ENCODE measurements at regions not wholly inside any gene's neighbourhood (a gene's known extent, or its start where the extent isn't known, plus 50 kb on each side); places are given as distances from the start of the nearest gene placed in this dataset.

DNA sequence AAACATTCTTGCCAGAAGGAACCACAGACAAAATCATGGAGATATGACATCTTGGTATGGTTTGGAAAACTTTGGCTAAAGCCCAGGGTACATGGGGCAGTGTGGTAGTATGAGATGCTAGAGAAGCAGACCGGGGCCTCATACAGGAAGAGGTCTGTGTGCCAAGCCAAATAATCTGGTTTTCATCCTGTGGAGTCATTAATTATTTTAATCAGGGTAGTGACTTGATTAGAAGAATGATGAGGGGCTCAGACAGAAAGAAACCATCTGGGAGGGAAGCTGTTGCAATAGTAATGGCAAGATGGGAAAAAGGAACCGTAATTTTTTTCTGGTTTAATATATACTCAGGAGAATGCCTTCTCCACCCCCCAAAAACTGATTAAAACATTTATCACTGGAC, 318.0 kb downstream of the BRINP2 start:
- H3K79me2 ChIP-seq (ENCODE audit: insufficient read depth, low read length) = no peaks in the 10 kb centered on the region
- H4K20me1 ChIP-seq (ENCODE audit: insufficient read depth, low read length, poor library complexity, severe bottlenecking) = no peaks in the 10 kb centered on the region
- H3K9ac ChIP-seq (ENCODE audit: low read depth, low read length, poor library complexity, severe bottlenecking) = no peak overlapping the region
- TF ChIP-seq, protein P1, sequence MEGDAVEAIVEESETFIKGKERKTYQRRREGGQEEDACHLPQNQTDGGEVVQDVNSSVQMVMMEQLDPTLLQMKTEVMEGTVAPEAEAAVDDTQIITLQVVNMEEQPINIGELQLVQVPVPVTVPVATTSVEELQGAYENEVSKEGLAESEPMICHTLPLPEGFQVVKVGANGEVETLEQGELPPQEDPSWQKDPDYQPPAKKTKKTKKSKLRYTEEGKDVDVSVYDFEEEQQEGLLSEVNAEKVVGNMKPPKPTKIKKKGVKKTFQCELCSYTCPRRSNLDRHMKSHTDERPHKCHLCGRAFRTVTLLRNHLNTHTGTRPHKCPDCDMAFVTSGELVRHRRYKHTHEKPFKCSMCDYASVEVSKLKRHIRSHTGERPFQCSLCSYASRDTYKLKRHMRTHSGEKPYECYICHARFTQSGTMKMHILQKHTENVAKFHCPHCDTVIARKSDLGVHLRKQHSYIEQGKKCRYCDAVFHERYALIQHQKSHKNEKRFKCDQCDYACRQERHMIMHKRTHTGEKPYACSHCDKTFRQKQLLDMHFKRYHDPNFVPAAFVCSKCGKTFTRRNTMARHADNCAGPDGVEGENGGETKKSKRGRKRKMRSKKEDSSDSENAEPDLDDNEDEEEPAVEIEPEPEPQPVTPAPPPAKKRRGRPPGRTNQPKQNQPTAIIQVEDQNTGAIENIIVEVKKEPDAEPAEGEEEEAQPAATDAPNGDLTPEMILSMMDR (conservative IDR thresholded peaks at IDR 0.05; ENCODE audit: low read length) = no peak
- no peak for TF ChIP-seq EZH2phosphoT487 (IDR thresholded peaks at IDR 0.05; ENCODE audit: borderline replicate concordance)
- no peak overlapping the region for H3K4me2 ChIP-seq (ENCODE audit: low read depth, low read length, poor library complexity, severe bottlenecking)
- H2AFZ ChIP-seq (ENCODE audit: low read length) = no peak overlapping the region
- H3K27me3 ChIP-seq (ENCODE audit: insufficient read depth, low read length, poor library complexity, severe bottlenecking) = no peaks in the 10 kb centered on the region
- no peaks in the 10 kb centered on the region for H3K9me3 ChIP-seq (ENCODE audit: insufficient read depth, low read depth, low read length)
- H3F3A ChIP-seq (ENCODE audit: low read depth) = no peaks in the 10 kb centered on the region
- H3K4me3 ChIP-seq (ENCODE audit: low read length, poor library complexity, severe bottlenecking) = no peak overlapping the region
- H3K9me2 ChIP-seq (replicated peaks; ENCODE audit: low read depth, low read length) = no peaks in the 10 kb centered on the region
- no peaks in the 10 kb centered on the region for H3K36me3 ChIP-seq (ENCODE audit: insufficient read depth, low read length)
- H3K4me1 ChIP-seq (ENCODE audit: insufficient read depth, low read length, poor library complexity, severe bottlenecking) = no peaks in the 10 kb centered on the region

DNA sequence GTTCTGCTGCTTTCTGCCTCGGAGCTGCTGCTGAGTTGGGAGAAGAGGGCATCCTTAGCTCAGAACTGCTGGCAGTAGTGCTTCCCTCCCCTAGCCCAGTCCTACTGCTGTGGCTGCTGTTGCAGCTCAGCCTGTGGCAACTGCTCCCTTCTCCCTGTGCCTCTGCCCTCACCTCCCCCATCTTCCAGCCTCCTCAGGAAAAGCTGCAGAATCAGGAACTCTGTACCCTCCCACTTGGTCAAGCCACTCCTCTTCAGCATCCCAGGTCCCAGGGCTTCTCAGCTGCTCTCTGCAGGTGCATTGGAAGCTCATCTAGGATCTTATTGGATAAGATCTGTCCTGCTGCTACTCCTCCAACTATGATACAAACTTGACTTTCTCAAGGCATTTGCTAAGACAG, 316.7 kb downstream of the BRINP2 start:
- Histone ChIP-seq H3K27me3 (ENCODE audit: insufficient read depth, low read length, poor library complexity, severe bottlenecking) (no peaks in the 10 kb centered on the region), H3F3A (ENCODE audit: low read depth) (no peaks in the 10 kb centered on the region), H4K20me1 (ENCODE audit: insufficient read depth, low read length, poor library complexity, severe bottlenecking) (no peaks in the 10 kb centered on the region), H3K4me3 (ENCODE audit: low read length, poor library complexity, severe bottlenecking) (no peak overlapping the region), H3K9me2 (replicated peaks; ENCODE audit: low read depth, low read length) (no peaks in the 10 kb centered on the region), H3K4me2 (ENCODE audit: low read depth, low read length, poor library complexity, severe bottlenecking) (no peak overlapping the region), H2AFZ (ENCODE audit: low read length) (no peak overlapping the region), H3K4me1 (ENCODE audit: insufficient read depth, low read length, poor library complexity, severe bottlenecking) (no peaks in the 10 kb centered on the region), H3K79me2 (ENCODE audit: insufficient read depth, low read length) (no peaks in the 10 kb centered on the region), H3K9me3 (ENCODE audit: insufficient read depth, low read depth, low read length) (no peaks in the 10 kb centered on the region), H3K36me3 (ENCODE audit: insufficient read depth, low read length) (no peaks in the 10 kb centered on the region), H3K9ac (ENCODE audit: low read depth, low read length, poor library complexity, severe bottlenecking) (no peak overlapping the region)
- no peak for TF ChIP-seq EZH2phosphoT487 (IDR thresholded peaks at IDR 0.05; ENCODE audit: borderline replicate concordance)
- TF ChIP-seq, protein P1 (conservative IDR thresholded peaks at IDR 0.05; ENCODE audit: low read length) = no peak

DNA sequence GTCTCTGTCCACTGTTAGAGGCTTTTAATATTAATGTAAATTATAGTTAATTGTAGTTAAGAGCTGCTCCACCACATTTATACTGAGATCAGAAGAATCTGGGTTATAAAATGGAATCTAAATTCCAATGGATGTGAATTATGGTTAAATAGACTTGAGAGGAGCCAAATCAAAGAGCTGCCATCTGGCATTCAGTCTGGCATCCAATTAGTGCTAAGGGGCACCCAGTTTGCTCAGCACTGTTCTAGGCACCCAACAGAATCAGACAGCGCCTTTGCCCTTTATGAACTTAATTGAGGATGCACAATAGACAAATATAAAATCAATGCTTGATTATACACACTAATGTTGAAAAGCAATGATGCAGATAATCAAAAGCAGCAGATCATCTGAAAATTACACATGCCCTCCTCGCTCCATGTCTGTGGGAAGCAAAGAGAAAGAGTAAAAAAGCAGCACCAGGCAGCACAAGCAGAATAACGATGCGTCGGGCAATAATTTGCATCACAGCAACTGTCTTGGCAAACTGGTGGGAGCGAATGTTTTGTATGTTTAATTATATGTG, 310.1 kb downstream of the BRINP2 start:
- no peak overlapping the region for H3K9ac ChIP-seq (ENCODE audit: low read depth, low read length, poor library complexity, severe bottlenecking)

More for the DNA sequence above, 310.1 kb downstream of the BRINP2 start:
- H3K4me2 ChIP-seq (ENCODE audit: low read depth, low read length, poor library complexity, severe bottlenecking) = no peak overlapping the region
- no peaks in the 10 kb centered on the region for H3K4me1 ChIP-seq (ENCODE audit: insufficient read depth, low read length, poor library complexity, severe bottlenecking)
- no peaks in the 10 kb centered on the region for H4K20me1 ChIP-seq (ENCODE audit: insufficient read depth, low read length, poor library complexity, severe bottlenecking)
- H3K79me2 ChIP-seq (ENCODE audit: insufficient read depth, low read length) = no peaks in the 10 kb centered on the region
- H3K36me3 ChIP-seq (ENCODE audit: insufficient read depth, low read length) = no peaks in the 10 kb centered on the region
- H3K4me3 ChIP-seq (ENCODE audit: low read length, poor library complexity, severe bottlenecking) = no peak overlapping the region
- no peaks in the 10 kb centered on the region for H3K9me2 ChIP-seq (replicated peaks; ENCODE audit: low read depth, low read length)
- no peaks in the 10 kb centered on the region for H3K27me3 ChIP-seq (ENCODE audit: insufficient read depth, low read length, poor library complexity, severe bottlenecking)
- H3K9me3 ChIP-seq (ENCODE audit: insufficient read depth, low read depth, low read length) = no peaks in the 10 kb centered on the region
- no peaks in the 10 kb centered on the region for H3F3A ChIP-seq (ENCODE audit: low read depth)
- no peak overlapping the region for H2AFZ ChIP-seq (ENCODE audit: low read length)
- no peak for TF ChIP-seq EZH2phosphoT487 (IDR thresholded peaks at IDR 0.05; ENCODE audit: borderline replicate concordance)
- TF ChIP-seq, protein P1 (conservative IDR thresholded peaks at IDR 0.05; ENCODE audit: low read length) = no peak
